GM10266 (cell line): ENCODE measurements at regions not wholly inside any gene's neighbourhood (a gene's known extent, or its start where the extent isn't known, plus 50 kb on each side); places are given as distances from the start of the nearest gene placed in this dataset.
"Not testable (repeated sequence)": the region's sequence is repeated elsewhere in the genome, so short reads cannot be mapped to it uniquely, and the experiment has no call there.

Source experiments
- DNase-seq: peaks from one replicate; pipeline ENCODE4 v3.0.0; 2012; ENCODE audit errors: extremely low spot score
- TF ChIP-seq, protein P1 (sequence below): IDR thresholded peaks from 2 replicates; pipeline ENCODE4 v1.5.1; 2012; ENCODE audit warnings: mild to moderate bottlenecking, low read depth; ENCODE audit not compliant: control insufficient read depth, insufficient read depth; ENCODE audit errors: missing control alignments

GRCh38 chr2:194385376-194385775 lies 1271.7 kb upstream of the SLC39A10 start:
- TF ChIP-seq, protein P1, sequence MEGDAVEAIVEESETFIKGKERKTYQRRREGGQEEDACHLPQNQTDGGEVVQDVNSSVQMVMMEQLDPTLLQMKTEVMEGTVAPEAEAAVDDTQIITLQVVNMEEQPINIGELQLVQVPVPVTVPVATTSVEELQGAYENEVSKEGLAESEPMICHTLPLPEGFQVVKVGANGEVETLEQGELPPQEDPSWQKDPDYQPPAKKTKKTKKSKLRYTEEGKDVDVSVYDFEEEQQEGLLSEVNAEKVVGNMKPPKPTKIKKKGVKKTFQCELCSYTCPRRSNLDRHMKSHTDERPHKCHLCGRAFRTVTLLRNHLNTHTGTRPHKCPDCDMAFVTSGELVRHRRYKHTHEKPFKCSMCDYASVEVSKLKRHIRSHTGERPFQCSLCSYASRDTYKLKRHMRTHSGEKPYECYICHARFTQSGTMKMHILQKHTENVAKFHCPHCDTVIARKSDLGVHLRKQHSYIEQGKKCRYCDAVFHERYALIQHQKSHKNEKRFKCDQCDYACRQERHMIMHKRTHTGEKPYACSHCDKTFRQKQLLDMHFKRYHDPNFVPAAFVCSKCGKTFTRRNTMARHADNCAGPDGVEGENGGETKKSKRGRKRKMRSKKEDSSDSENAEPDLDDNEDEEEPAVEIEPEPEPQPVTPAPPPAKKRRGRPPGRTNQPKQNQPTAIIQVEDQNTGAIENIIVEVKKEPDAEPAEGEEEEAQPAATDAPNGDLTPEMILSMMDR: no peak
- DNase-seq: no peak

DNA sequence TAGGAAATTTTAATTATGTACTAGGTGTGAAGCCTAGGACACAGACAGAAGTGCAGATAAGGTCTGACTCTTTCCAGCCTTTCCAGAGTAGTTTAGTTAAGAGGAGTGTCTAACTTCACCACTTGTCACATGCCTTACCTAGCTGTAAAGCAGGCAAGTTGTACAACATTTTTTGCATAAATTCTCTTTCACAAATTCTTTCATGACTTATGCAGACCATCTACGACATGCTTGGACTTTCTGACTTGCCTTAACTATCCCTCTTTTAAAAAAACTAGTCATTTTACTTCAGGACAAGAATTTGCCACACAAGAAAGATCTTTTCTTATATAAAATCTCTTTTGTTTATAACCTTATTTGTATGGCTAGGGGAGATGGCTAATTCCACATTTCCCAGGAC lies 1273.6 kb upstream of the SLC39A10 start:
- TF ChIP-seq, protein P1: no peak
- DNase-seq: no peak

DNA sequence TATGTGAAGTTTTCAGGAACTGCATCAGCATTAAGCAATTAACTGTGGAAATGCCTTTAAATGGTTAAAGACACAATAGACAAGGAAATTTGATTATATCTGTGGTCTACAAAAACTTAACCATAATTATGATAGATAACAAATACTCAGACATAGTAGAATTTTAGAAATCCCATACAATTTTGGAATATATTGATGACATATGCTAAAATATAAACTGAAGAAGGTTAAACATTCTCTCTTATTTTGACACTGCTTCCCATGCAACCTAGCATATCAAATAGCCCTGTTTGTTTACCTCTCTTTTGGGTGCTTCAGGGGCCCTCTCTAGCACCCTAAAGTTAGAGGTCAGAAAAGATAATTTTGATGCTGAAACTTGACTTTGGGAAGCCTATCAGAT lies 1274.8 kb upstream of the SLC39A10 start:
- DNase-seq: no peak
- TF ChIP-seq, protein P1: no peak

- no peak for DNase-seq
- TF ChIP-seq, protein P1: no peak
Observed at GRCh38 chr2:194380011-194380410, 1277.0 kb upstream of the SLC39A10 start.

DNA sequence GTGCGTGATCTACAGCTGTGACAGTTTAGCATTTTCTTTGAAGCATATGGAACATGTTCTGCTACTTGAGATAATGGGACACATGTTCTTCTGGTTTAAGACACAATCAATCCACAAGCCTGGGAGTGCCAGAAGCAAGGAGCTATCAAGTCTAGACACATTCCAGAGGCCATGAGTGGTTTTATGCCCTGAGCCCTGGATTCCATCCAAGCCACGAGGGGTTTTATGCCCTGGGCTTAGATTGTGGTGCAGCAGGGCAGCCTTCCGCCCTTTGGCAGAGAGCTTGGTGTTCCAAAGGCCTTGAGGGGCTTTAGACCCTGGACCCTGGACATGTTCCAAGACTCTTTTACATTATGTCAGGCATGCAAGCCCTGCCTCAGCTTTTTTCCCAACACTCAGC lies 1289.6 kb upstream of the SLC39A10 start:
- DNase-seq: not testable (repeated sequence)

DNA sequence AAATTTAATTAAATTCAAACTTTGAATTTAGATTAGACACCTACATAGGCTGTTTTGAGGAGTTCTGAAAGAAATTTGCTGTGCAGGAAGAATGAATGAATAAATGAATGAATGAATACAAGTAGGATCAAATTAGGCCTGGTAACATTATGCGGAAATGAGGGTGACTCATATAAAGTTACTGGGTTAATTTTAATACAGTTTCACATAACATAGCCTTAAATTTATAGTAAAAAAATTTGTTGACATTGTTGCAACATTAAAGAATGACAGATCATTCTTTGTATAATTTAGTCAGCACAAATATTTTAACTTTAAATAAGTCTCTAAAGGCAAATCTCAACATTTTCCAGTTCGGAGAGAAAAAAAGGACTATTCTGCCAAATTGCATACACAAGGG lies 1293.1 kb upstream of the SLC39A10 start:
- no peak for DNase-seq
- TF ChIP-seq, protein P1: no peak

GRCh38 chr2:194363295-194363694 lies 1293.7 kb upstream of the SLC39A10 start:
- DNase-seq: no peak
- TF ChIP-seq, protein P1: no peak

DNA sequence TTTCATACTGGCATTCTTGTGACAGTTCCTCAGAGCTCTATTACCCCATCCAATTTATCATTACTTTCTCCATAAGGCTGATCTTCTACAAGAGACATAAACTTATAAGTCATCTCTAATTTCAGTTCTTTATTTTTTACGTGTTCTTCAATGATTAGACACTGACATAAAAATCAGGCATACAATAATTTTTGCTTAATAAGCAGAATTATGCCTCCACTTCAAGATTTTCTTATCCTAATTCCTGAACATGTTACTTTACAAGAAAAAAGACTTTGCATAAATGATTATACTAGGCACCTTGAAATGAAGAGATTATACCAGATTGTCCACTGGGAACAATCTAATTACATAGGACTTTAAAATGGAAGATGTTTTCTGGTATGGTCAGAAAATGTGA lies 1304.5 kb upstream of the SLC39A10 start:
- DNase-seq: no peak
- TF ChIP-seq, protein P1: no peak
